Activated CD4-positive, alpha-beta T cell treated with anti-CD3 and anti-CD28 coated beads, Interleukin-2, amount 10 ng/mL, durations not matched to agents 24 days and 14 days (primary cell): ENCODE measurements at regions not wholly inside any gene's neighbourhood (a gene's known extent, or its start where the extent isn't known, plus 50 kb on each side); places are given as distances from the start of the nearest gene placed in this dataset.
"Not testable (repeated sequence)": the region's sequence is repeated elsewhere in the genome, so short reads cannot be mapped to it uniquely, and the experiment has no call there.

Experiments used
- DNase-seq: peaks from one replicate; pipeline ENCODE4 v3.0.0; 2022
- H3K27ac Mint-ChIP-seq: one replicate; pipeline ENCODE4 v1.8.0; 2022; ENCODE audit warnings: mild to moderate bottlenecking, mixed read lengths
- H3K27me3 Mint-ChIP-seq: one replicate; pipeline ENCODE4 v1.8.0; 2022; ENCODE audit warnings: mixed read lengths
- H3K36me3 Mint-ChIP-seq: one replicate; pipeline ENCODE4 v1.8.0; 2022; ENCODE audit warnings: low read depth, mild to moderate bottlenecking, mixed read lengths
- H3K4me1 Mint-ChIP-seq: one replicate; pipeline ENCODE4 v1.8.0; 2021; ENCODE audit warnings: mixed read lengths
- H3K4me3 Mint-ChIP-seq: one replicate; pipeline ENCODE4 v1.8.0; 2022; ENCODE audit warnings: mild to moderate bottlenecking, moderate library complexity, mixed read lengths
- H3K9me3 Mint-ChIP-seq: one replicate; pipeline ENCODE4 v1.8.0; 2021; ENCODE audit warnings: mixed read lengths
- intact Hi-C: fragments of 100-400 bp; cut with micrococcal nuclease; formaldehyde crosslinking; loops from one replicate; pipeline ENCODE4 v1.15.1; 2023

DNA sequence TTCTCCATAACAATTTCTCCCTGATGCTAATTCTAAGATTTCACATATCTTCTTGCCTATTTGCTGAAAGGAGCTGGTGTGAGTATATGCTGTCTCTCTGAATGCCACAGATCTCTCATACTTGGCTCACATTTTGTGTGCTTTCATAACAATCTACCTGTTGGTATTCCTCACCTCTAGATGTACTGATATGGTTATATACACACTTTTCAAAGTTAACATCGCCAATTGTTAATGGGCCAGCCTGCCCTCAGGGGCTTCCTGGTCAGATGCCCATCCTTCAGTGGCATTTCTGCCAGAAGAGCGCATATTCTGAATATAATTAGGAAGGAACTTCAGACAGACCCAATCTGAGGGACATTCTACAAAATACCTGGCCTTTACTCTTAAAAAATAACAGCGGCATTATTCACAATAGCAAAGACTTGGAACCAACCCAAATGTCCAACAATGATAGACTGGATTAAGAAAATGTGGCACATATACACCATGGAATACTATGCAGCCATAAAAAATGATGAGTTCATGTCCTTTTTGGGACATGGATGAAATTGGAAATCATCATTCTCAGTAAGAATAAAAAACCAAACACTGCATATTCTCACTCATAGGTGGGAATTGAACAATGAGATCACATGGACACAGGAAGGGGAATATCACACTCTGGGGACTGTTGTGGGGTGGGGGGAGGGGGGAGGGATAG is 123.9 kb upstream of the FAT1 start:
- H3K9me3 Mint-ChIP-seq, H3K36me3 Mint-ChIP-seq, H3K4me3 Mint-ChIP-seq, H3K4me1 Mint-ChIP-seq, intact Hi-C loops, DNase-seq, H3K27ac Mint-ChIP-seq, H3K27me3 Mint-ChIP-seq: not testable (repeated sequence)

DNA sequence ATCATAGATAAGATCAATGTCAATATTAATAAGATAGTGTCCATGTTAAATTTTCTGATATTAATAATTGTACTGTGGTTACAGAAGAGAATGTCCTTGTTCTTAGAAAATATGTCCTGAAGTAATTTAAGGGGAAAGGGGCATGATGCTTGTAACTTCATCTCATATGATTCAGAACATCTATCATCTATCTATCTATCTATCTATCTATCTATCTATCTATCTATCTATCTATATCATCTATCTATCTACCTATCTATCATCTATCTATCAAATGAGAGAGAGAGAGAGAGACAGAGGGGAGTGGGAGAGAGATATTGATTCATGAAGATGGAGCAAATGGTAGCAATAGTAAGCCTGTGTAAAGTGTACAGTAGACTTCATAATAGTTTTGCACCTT is 124.8 kb upstream of the FAT1 start:
- DNase-seq = no peak
- Mint-ChIP-seq H3K4me1 (no peaks in the 10 kb centered on the region), H3K36me3 (no peaks in the 10 kb centered on the region), H3K4me3 (no peak overlapping the region), H3K9me3 (no peaks in the 10 kb centered on the region), H3K27me3 (no peaks in the 10 kb centered on the region), H3K27ac (no peak overlapping the region)
- intact Hi-C loops = no loop called here

DNA sequence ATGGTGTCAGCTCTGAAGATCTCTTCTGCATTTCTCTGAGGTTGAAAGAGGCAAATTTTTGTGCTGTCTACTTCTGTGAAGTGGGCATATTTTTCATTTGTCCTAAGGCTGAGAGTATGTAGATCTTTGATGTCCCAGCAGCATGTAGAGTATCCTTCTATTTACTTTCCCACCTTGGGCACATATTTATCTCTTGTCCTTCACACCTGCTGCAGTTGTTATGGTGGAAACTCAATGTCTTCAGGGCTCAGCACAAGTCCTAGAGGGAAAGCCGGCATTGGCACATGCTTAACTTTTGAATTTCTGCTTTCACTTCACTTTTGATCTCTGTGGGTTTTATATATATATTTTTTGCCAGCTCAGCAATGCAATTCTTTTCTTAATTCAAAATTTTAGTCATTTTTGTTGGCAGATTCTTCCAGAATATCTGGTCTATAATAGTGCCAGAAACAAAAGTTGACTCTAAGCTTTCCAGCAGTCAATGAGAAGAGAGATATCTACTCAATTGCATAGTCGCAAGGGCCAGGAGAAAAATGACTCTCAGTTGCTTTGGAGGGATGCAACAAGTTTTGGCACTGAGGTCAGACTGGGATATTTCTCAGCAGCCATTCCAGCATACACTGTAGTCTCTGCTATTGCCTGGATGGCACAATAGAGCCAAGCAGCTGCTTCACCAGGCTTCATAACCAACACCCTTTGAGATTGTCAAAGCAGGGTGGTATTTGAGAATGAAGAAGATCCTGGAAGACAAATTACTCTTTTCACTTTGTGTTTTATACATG is 127.8 kb upstream of the FAT1 start:
- H3K4me3 Mint-ChIP-seq = no peak overlapping the region
- H3K9me3 Mint-ChIP-seq = no peaks in the 10 kb centered on the region
- H3K27ac Mint-ChIP-seq = no peak overlapping the region
- H3K4me1 Mint-ChIP-seq = no peaks in the 10 kb centered on the region
- H3K36me3 Mint-ChIP-seq = no peaks in the 10 kb centered on the region
- no peaks in the 10 kb centered on the region for H3K27me3 Mint-ChIP-seq
- no peak for DNase-seq
- intact Hi-C loops = no loop called here

DNA sequence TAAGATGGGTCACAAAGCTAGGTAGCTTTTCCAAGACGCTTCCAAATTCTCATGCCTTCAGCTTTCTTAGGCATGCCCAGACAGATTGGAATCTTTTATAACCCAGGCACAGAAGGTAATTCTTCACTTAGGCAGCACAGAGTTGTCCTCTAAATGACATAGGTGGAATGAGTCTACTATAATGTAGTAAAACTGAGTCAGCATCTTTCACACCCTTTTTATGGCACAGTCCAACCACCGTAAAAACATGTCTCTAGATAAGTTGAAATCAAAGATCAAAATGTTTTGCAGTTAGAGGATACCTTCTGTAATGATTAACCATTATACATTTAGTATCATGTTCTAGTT is 128.4 kb upstream of the FAT1 start:
- Mint-ChIP-seq H3K4me1 (no peaks in the 10 kb centered on the region), H3K27ac (no peak overlapping the region), H3K27me3 (no peaks in the 10 kb centered on the region), H3K4me3 (no peak overlapping the region), H3K36me3 (no peaks in the 10 kb centered on the region), H3K9me3 (no peaks in the 10 kb centered on the region)
- no peak for DNase-seq
- intact Hi-C loops = no loop called here

GRCh38 chr4:186852964-186853391 is 129.3 kb upstream of the FAT1 start:
- no peak for DNase-seq
- Mint-ChIP-seq H3K36me3 (no peaks in the 10 kb centered on the region), H3K9me3 (no peaks in the 10 kb centered on the region), H3K4me1 (no peaks in the 10 kb centered on the region), H3K4me3 (no peak overlapping the region), H3K27me3 (no peaks in the 10 kb centered on the region), H3K27ac (no peak overlapping the region)
- intact Hi-C loops = no loop called here

- H3K36me3 Mint-ChIP-seq = no peaks in the 10 kb centered on the region
- H3K9me3 Mint-ChIP-seq = no peaks in the 10 kb centered on the region
- H3K27me3 Mint-ChIP-seq = no peaks in the 10 kb centered on the region
- no peak overlapping the region for H3K27ac Mint-ChIP-seq
- DNase-seq = no peak
- H3K4me1 Mint-ChIP-seq = no peaks in the 10 kb centered on the region
- H3K4me3 Mint-ChIP-seq = no peak overlapping the region
- intact Hi-C loops = no loop called here
Measured at GRCh38 chr4:186854256-186854655, 130.6 kb upstream of the FAT1 start.

GRCh38 chr4:186855111-186855510 is 131.5 kb upstream of the FAT1 start:
- Mint-ChIP-seq H3K27ac (no peak overlapping the region), H3K4me1 (no peaks in the 10 kb centered on the region), H3K36me3 (no peaks in the 10 kb centered on the region), H3K4me3 (no peak overlapping the region), H3K9me3 (no peaks in the 10 kb centered on the region), H3K27me3 (no peaks in the 10 kb centered on the region)
- intact Hi-C loops = no loop called here
- DNase-seq = no peak

- intact Hi-C loops = no loop called here
- H3K27me3 Mint-ChIP-seq = no peaks in the 10 kb centered on the region
- DNase-seq = no peak
- no peak overlapping the region for H3K27ac Mint-ChIP-seq
- H3K9me3 Mint-ChIP-seq = no peaks in the 10 kb centered on the region
- no peak overlapping the region for H3K4me3 Mint-ChIP-seq
- no peaks in the 10 kb centered on the region for H3K4me1 Mint-ChIP-seq
- H3K36me3 Mint-ChIP-seq = no peaks in the 10 kb centered on the region
Measured at GRCh38 chr4:186857793-186858192, 134.1 kb upstream of the FAT1 start.

DNA sequence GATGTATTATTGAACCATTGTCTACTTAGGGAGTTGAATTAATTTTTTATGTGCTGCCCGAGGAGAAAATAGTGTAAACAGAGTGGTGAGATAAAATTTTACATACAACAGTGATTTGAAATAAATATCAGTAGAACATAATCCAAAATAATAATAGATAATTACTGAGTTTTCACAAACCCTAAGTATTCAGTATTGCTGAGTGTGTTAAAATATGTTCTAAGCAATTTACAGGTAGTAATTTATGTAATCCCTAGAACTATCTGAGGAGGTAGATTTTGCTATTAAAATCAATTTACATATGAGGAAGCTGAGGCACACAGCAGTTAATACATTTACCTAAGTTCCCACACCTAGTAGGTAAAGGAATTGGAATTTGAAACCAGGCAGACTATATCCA is 134.7 kb upstream of the FAT1 start:
- Mint-ChIP-seq H3K36me3 (no peaks in the 10 kb centered on the region), H3K27ac (no peak overlapping the region), H3K27me3 (no peaks in the 10 kb centered on the region), H3K4me1 (no peaks in the 10 kb centered on the region), H3K4me3 (no peak overlapping the region), H3K9me3 (no peaks in the 10 kb centered on the region)
- DNase-seq = no peak
- intact Hi-C loops = no loop called here

DNA sequence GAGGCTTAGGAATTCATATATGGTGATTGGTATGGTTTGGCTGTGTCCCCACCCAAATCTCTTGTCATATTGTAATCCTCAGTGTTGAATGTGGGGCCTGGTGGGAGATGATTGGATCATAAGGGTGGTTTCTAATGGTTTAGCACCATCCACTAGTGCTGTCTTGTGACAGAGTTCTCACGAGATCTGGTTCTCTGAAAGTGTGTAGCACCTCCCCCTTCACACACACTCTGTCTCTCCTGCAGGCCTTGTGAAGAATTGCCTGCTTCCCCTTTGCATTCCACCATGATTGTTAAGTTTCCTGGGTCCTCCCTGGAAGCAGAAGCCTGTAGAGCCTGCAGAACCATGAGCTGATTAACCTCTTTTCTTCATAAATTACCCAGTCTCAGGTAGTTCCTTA is 135.8 kb upstream of the FAT1 start:
- Mint-ChIP-seq H3K27me3 (no peaks in the 10 kb centered on the region), H3K36me3 (no peaks in the 10 kb centered on the region), H3K9me3 (no peaks in the 10 kb centered on the region), H3K27ac (no peak overlapping the region), H3K4me3 (no peak overlapping the region), H3K4me1 (no peaks in the 10 kb centered on the region)
- no peak for DNase-seq
- intact Hi-C loops = no loop called here

DNA sequence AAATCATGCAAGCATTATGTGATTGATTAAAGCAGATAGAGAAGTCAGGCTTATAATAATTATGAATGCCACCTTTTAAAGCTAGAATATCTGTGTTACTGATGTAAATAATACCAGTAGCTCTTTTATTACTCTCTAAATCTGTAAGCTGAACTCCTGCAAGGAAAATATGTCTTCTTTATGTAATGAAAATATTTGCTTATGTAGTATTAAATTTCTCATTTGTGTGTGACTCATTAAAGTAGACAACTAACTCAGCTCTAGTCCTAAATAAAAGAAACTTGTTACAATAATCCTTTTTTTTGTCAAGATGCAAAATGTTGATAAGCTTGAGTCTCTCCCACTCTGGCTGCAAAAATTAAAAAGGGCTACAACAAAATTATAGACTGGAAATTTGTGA is 137.7 kb upstream of the FAT1 start:
- intact Hi-C loops = no loop called here
- Mint-ChIP-seq H3K27me3 (no peaks in the 10 kb centered on the region), H3K36me3 (no peaks in the 10 kb centered on the region), H3K4me3 (no peak overlapping the region), H3K27ac (no peak overlapping the region), H3K4me1 (no peaks in the 10 kb centered on the region), H3K9me3 (no peaks in the 10 kb centered on the region)
- DNase-seq = no peak

DNA sequence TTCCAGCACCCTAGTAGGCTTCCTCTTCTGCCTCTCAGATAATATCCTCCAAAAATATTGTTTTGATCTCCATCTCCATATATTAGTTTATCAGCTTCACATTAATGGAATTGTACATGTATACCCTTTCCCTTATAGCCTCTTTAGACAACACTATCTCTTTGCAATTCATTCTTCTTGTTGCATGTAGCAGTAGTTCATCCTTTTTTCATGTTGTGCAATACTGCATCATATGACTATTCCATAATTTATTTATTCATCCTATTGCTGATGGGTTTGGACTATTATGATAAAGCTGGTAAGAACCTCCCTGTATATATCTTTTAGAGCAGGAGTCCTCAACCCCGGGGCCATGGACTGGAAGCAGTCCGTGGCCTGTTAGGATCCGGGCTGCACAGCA is 148.2 kb upstream of the FAT1 start:
- Mint-ChIP-seq H3K4me3 (no peak overlapping the region), H3K36me3 (no peaks in the 10 kb centered on the region), H3K4me1 (no peaks in the 10 kb centered on the region), H3K27me3 (no peaks in the 10 kb centered on the region), H3K9me3 (peaks cover 5% of the 10 kb centered on the region), H3K27ac (no peak overlapping the region)
- intact Hi-C loops = no loop called here
- no peak for DNase-seq

DNA sequence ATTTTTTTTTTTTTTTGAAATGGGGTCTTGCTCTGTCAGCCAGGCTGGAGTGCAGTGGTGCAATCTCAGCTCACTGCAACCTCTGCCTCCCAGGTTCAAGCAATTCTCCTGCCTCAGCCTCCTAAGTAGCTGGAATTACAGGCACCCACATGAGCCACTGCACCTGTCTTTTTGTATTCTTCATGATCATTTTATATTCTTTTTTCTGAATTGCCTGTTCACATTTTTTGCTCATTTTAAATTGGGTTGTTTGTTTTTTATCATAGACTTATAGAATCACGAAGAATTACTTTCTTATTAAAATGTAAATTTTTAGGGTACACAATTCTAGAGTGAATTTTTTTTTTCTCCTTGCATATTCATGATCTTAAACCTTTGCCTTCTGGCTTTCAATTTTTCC is 149.4 kb upstream of the FAT1 start:
- DNase-seq, H3K27ac Mint-ChIP-seq, H3K36me3 Mint-ChIP-seq, H3K9me3 Mint-ChIP-seq, H3K27me3 Mint-ChIP-seq, H3K4me1 Mint-ChIP-seq, intact Hi-C loops, H3K4me3 Mint-ChIP-seq: not testable (repeated sequence)

DNA sequence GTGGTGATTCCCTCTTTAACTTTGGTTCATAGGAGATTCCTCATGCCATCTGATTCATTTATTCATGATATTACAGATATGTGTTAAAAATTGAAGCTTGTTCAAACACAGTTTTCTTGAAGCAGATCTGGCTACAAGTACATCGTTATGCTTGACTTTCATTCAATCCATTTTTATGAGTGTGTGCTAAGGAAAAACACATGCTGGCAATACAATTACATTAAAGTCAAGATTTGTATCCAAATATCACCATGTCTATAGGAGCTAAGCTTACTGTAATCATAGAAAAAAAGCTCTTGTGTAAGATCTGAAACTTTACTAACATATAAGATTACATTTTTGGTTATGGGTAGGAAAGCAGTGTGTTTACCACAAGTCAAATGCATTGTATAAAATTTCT is 151.8 kb upstream of the FAT1 start:
- Mint-ChIP-seq H3K27me3 (no peaks in the 10 kb centered on the region), H3K4me1 (no peaks in the 10 kb centered on the region), H3K36me3 (no peaks in the 10 kb centered on the region), H3K27ac (no peak overlapping the region), H3K9me3 (peaks cover 5% of the 10 kb centered on the region), H3K4me3 (no peak overlapping the region)
- DNase-seq = no peak
- intact Hi-C loops = no loop called here
